Stomach smooth muscle (tissue), 2 donors: ENCODE measurements at regions not wholly inside any gene's neighbourhood (a gene's known extent, or its start where the extent isn't known, plus 50 kb on each side); places are given as distances from the start of the nearest gene placed in this dataset.

Experiments used
- H3K27ac ChIP-seq: one replicate; pipeline ENCODE4 v1.7.0; 2013; ENCODE audit warnings: mild to moderate bottlenecking, low read length, inconsistent platforms
- H3K27me3 ChIP-seq, 2 donors: one replicate each; pipeline ENCODE4 v1.7.0; 2013; ENCODE audit warnings: low read length in 2 of 2; ENCODE audit not compliant: insufficient read depth in 2 of 2, control insufficient read depth in 1 of 2
- H3K36me3 ChIP-seq, 2 donors: one replicate each; pipeline ENCODE4 v1.7.0; 2013; ENCODE audit warnings: low read length in 2 of 2; ENCODE audit not compliant: control insufficient read depth in 2 of 2, insufficient read depth in 2 of 2
- H3K4me1 ChIP-seq: one replicate; pipeline ENCODE4 v1.7.0; 2013; ENCODE audit warnings: low read length; ENCODE audit not compliant: control insufficient read depth, insufficient read depth
- H3K4me3 ChIP-seq, 2 donors: one replicate each; pipeline ENCODE4 v1.7.0; 2013; ENCODE audit warnings: low read length in 2 of 2
- H3K9ac ChIP-seq, 2 donors: one replicate each; pipeline ENCODE4 v1.7.0; 2013; ENCODE audit warnings: low read length in 2 of 2, mild to moderate bottlenecking in 1 of 2
- H3K9me3 ChIP-seq, 2 donors: one replicate each; pipeline ENCODE4 v1.7.0; 2013; ENCODE audit warnings: low read length in 2 of 2; ENCODE audit not compliant: control insufficient read depth in 2 of 2
- donor health status: healthy.
- donor health status: Pancreatic carcinoma.

GRCh38 chr6:109269953-109270517 lies 112.2 kb downstream of the CD164 start:
- H3K9me3 ChIP-seq: peaks cover 0 to 4% of the 10 kb centered on the region in 2 donors
- no peaks in the 10 kb centered on the region for H3K27me3 ChIP-seq
- H3K36me3 ChIP-seq: no peaks in the 10 kb centered on the region
- no peak overlapping the region for H3K27ac ChIP-seq
- H3K4me3 ChIP-seq: no peak overlapping the region
- H3K9ac ChIP-seq: no peak overlapping the region
- no peaks in the 10 kb centered on the region for H3K4me1 ChIP-seq

GRCh38 chr6:109269057-109269456 lies 113.2 kb downstream of the CD164 start:
- no peak overlapping the region for H3K9ac ChIP-seq
- H3K9me3 ChIP-seq: peaks cover 0 to 4% of the 10 kb centered on the region in 2 donors
- no peak overlapping the region for H3K4me3 ChIP-seq
- no peaks in the 10 kb centered on the region for H3K36me3 ChIP-seq
- no peaks in the 10 kb centered on the region for H3K27me3 ChIP-seq
- no peaks in the 10 kb centered on the region for H3K4me1 ChIP-seq
- no peak overlapping the region for H3K27ac ChIP-seq

GRCh38 chr6:109265530-109265929 lies 116.7 kb downstream of the CD164 start:
- Histone ChIP-seq H3K4me1 (peaks cover 6% of the 10 kb centered on the region), H3K36me3 (no peaks in the 10 kb centered on the region), H3K27ac (no peak overlapping the region), H3K9ac (no peak overlapping the region), H3K27me3 (no peaks in the 10 kb centered on the region), H3K9me3 (peaks cover 0 to 4% of the 10 kb centered on the region in 2 donors), H3K4me3 (no peak overlapping the region)

- no peaks in the 10 kb centered on the region for H3K27me3 ChIP-seq
- peaks cover 0 to under 1% of the 10 kb centered on the region in 2 donors for H3K9me3 ChIP-seq
- H3K9ac ChIP-seq: no peak overlapping the region
- H3K4me1 ChIP-seq: peaks cover 6% of the 10 kb centered on the region
- H3K27ac ChIP-seq: no peak overlapping the region
- H3K4me3 ChIP-seq: no peak overlapping the region
- no peaks in the 10 kb centered on the region for H3K36me3 ChIP-seq
Measured at GRCh38 chr6:109263873-109264700, 118.2 kb downstream of the CD164 start.

- Histone ChIP-seq H3K36me3 (no peaks in the 10 kb centered on the region), H3K4me3 (no peak overlapping the region), H3K4me1 (peaks cover 6% of the 10 kb centered on the region), H3K27ac (no peak overlapping the region), H3K9me3 (no peaks in the 10 kb centered on the region), H3K27me3 (no peaks in the 10 kb centered on the region), H3K9ac (no peak overlapping the region)
Measured at GRCh38 chr6:109262261-109262660, 120.0 kb downstream of the CD164 start.

- Histone ChIP-seq H3K9ac (no peak overlapping the region), H3K27me3 (no peaks in the 10 kb centered on the region), H3K4me1 (peaks cover 6% of the 10 kb centered on the region), H3K4me3 (no peak overlapping the region), H3K27ac (no peak overlapping the region), H3K9me3 (no peaks in the 10 kb centered on the region), H3K36me3 (no peaks in the 10 kb centered on the region)
Measured at GRCh38 chr6:109261811-109262210, 120.5 kb downstream of the CD164 start.

GRCh38 chr6:109260701-109261100 lies 121.6 kb downstream of the CD164 start:
- H3K9ac ChIP-seq: no peak overlapping the region
- H3K27me3 ChIP-seq: no peaks in the 10 kb centered on the region
- no peak overlapping the region for H3K27ac ChIP-seq
- H3K36me3 ChIP-seq: no peaks in the 10 kb centered on the region
- peaks cover 6% of the 10 kb centered on the region for H3K4me1 ChIP-seq
- H3K9me3 ChIP-seq: no peaks in the 10 kb centered on the region
- no peak overlapping the region for H3K4me3 ChIP-seq

- Histone ChIP-seq H3K4me1 (peaks cover 6% of the 10 kb centered on the region), H3K27me3 (no peaks in the 10 kb centered on the region), H3K4me3 (no peak overlapping the region), H3K27ac (no peak overlapping the region), H3K9me3 (no peaks in the 10 kb centered on the region), H3K36me3 (no peaks in the 10 kb centered on the region), H3K9ac (no peak overlapping the region)
Measured at GRCh38 chr6:109260126-109260525, 122.1 kb downstream of the CD164 start.

- no peaks in the 10 kb centered on the region for H3K36me3 ChIP-seq
- H3K9ac ChIP-seq: no peak overlapping the region
- H3K4me3 ChIP-seq: no peak overlapping the region
- no peaks in the 10 kb centered on the region for H3K27me3 ChIP-seq
- H3K9me3 ChIP-seq: no peaks in the 10 kb centered on the region
- H3K27ac ChIP-seq: no peak overlapping the region
- peaks cover 6% of the 10 kb centered on the region for H3K4me1 ChIP-seq
Measured at GRCh38 chr6:109258129-109258528, 124.1 kb downstream of the CD164 start.

- Histone ChIP-seq H3K27me3 (no peaks in the 10 kb centered on the region), H3K36me3 (no peaks in the 10 kb centered on the region), H3K27ac (no peak overlapping the region), H3K4me3 (no peak overlapping the region), H3K9me3 (no peaks in the 10 kb centered on the region), H3K9ac (no peak overlapping the region), H3K4me1 (peaks cover 6% of the 10 kb centered on the region)
Measured at GRCh38 chr6:109257494-109257893, 124.8 kb downstream of the CD164 start.
